ENCODE measurements at regions not wholly inside any gene's neighbourhood (a gene's known extent, or its start where the extent isn't known, plus 50 kb on each side); places are given as distances from the start of the nearest gene placed in this dataset.

DNA sequence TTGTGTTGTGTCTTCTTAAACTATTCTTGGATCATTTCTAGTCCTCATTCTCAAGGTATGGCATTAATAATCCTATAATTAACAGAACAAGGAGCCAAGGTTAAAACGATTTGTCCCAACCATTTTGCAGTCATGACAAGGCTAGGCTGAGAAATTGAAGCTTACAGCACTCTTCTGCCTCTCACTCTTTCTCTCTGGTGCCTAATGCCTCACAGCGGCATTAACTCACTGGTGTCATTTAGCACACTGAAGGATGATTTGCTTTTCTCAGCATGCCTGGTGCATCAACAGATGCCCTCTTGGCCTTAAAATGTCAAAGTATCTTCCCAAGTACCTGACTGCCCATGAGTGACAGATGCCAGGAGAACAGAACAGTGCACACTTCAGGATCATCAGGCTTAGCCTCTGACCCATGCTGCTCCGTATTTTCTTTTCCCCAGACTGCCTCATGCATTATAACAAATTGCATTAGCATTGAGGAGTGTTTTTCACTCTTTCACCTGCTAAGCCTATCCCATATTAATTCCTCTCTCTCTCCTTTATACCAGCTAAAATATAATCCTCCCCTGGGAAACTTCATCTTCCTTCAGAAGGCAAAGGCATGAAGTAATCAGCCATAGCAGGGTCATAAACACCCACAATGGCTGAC, 61.1 kb upstream of the SV2C start:
- 57 to 71% methylated on average over 3 of the region's 3 CpGs for WGBS, 2 donors
- Histone ChIP-seq H3K4me1 (no peaks in the 10 kb centered on the region), H3K36me3 (no peaks in the 10 kb centered on the region), H3K9me3 (no peaks in the 10 kb centered on the region), H3K27me3 (no peaks in the 10 kb centered on the region), H3K4me3 (no peak overlapping the region), H3K27ac (no peak overlapping the region)
- TF ChIP-seq EP300 (IDR thresholded peaks at IDR 0.05) (no peak), POLR2A (IDR thresholded peaks at IDR 0.05) (no peak)
- TF ChIP-seq, protein P1, sequence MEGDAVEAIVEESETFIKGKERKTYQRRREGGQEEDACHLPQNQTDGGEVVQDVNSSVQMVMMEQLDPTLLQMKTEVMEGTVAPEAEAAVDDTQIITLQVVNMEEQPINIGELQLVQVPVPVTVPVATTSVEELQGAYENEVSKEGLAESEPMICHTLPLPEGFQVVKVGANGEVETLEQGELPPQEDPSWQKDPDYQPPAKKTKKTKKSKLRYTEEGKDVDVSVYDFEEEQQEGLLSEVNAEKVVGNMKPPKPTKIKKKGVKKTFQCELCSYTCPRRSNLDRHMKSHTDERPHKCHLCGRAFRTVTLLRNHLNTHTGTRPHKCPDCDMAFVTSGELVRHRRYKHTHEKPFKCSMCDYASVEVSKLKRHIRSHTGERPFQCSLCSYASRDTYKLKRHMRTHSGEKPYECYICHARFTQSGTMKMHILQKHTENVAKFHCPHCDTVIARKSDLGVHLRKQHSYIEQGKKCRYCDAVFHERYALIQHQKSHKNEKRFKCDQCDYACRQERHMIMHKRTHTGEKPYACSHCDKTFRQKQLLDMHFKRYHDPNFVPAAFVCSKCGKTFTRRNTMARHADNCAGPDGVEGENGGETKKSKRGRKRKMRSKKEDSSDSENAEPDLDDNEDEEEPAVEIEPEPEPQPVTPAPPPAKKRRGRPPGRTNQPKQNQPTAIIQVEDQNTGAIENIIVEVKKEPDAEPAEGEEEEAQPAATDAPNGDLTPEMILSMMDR (IDR thresholded peaks at IDR 0.05) = no peak
- no peak for DNase-seq (ENCODE audit: low spot score in 2 of 2)

DNA sequence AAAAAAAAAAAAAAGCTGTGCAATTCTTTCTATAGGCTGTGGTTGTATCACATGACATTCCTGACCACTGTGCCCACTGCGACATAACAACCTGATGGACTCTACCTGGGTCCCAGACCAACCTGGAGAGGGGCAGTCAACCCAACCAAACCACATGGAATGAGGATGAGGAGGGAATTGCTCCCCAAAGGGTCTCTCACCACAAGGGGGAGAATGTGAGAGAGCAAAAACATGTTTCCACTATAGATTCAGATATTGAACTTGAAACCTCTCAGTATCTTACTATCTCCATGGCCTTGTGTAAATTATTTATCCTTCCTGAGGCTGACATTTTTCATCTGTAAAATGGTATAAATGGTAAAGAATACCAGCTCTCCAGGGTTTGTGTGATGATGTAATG, 66.9 kb upstream of the SV2C start:
- no peak for DNase-seq (ENCODE audit: low spot score in 2 of 2)
- Histone ChIP-seq H3K27me3 (no peaks in the 10 kb centered on the region), H3K9me3 (peaks cover 0 to 8% (median 0%) of the 10 kb centered on the region in 4 donors), H3K36me3 (no peaks in the 10 kb centered on the region), H3K27ac (no peak overlapping the region), H3K4me1 (no peaks in the 10 kb centered on the region), H3K4me3 (no peak overlapping the region)
- 83 to 93% methylated on average over 1 of the region's 1 CpG for WGBS, 2 donors
- TF ChIP-seq, protein P1 (IDR thresholded peaks at IDR 0.05) = no peak
- no peak for TF ChIP-seq POLR2A (IDR thresholded peaks at IDR 0.05)
- TF ChIP-seq EP300 (IDR thresholded peaks at IDR 0.05) = no peak

GRCh38 chr5:76014005-76014404, 69.2 kb upstream of the SV2C start:
- TF ChIP-seq, protein P1 (IDR thresholded peaks at IDR 0.05) = no peak
- TF ChIP-seq EP300 (IDR thresholded peaks at IDR 0.05) (no peak), POLR2A (IDR thresholded peaks at IDR 0.05) (no peak)
- DNase-seq (ENCODE audit: low spot score in 2 of 2) = no peak
- H3K27me3 ChIP-seq = no peaks in the 10 kb centered on the region
- peaks cover 0 to 8% (median 0%) of the 10 kb centered on the region in 4 donors for H3K9me3 ChIP-seq
- H3K4me3 ChIP-seq = no peak overlapping the region
- H3K36me3 ChIP-seq = no peaks in the 10 kb centered on the region
- no peaks in the 10 kb centered on the region for H3K4me1 ChIP-seq
- H3K27ac ChIP-seq = no peak overlapping the region

DNA sequence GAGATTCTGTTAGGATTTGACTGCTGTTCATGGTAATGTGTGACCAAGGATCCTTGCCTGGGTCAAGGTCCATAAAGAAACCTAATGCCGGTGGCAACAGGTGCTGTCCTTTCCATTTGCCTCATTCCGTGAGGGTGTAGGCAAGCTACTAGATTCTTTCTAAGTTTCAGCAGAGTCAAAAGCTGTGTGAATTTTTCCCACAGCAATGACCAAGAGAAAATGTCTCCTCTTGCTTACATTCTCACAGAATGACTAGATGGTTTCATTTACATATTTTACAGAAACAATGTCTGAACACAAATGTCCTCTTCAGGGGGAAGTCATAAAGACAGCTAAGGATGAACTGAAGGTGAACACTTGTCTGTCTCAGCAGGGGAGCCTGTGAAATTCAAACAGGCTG, 75.3 kb upstream of the SV2C start:
- no peaks in the 10 kb centered on the region for H3K27me3 ChIP-seq
- no peaks in the 10 kb centered on the region for H3K4me1 ChIP-seq
- WGBS, 2 donors = 88 to 91% methylated on average over 2 of the region's 2 CpGs
- DNase-seq (ENCODE audit: low spot score in 2 of 2) = no peak
- H3K27ac ChIP-seq = no peak overlapping the region
- H3K36me3 ChIP-seq = no peaks in the 10 kb centered on the region
- H3K9me3 ChIP-seq = peaks cover 0 to 3% (median 0%) of the 10 kb centered on the region in 4 donors
- TF ChIP-seq EP300 (IDR thresholded peaks at IDR 0.05) (no peak), POLR2A (IDR thresholded peaks at IDR 0.05) (no peak)
- TF ChIP-seq, protein P1 (IDR thresholded peaks at IDR 0.05) = no peak
- H3K4me3 ChIP-seq = no peak overlapping the region

DNA sequence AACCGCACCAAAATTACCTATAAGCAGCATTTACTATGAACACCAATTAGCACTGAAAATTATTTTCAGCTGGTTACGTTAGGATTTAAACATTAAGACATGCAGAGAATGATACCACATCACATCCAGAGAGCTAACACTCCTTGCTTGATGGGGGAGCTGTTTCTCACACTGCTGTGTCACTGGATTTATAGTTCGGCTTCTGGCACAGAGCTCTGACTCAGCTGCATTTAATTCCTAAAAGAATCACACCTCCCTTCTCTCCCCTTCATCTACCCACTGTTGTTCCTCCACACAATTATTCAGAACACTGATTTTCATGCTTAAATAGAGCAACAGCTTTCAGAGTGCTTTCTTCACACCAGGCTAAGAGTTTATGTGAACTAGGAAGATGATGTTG, 82.6 kb upstream of the SV2C start:
- no peaks in the 10 kb centered on the region for H3K27me3 ChIP-seq
- H3K4me3 ChIP-seq = no peak overlapping the region
- WGBS, 2 donors = 68 to 79% methylated on average over 3 of the region's 3 CpGs
- H3K4me1 ChIP-seq = no peaks in the 10 kb centered on the region
- DNase-seq (ENCODE audit: low spot score in 2 of 2) = no peak
- TF ChIP-seq EP300 (IDR thresholded peaks at IDR 0.05) = no peak
- TF ChIP-seq POLR2A (IDR thresholded peaks at IDR 0.05) = no peak
- TF ChIP-seq, protein P1 (IDR thresholded peaks at IDR 0.05) = no peak
- H3K27ac ChIP-seq = no peak overlapping the region
- no peaks in the 10 kb centered on the region for H3K9me3 ChIP-seq
- no peaks in the 10 kb centered on the region for H3K36me3 ChIP-seq
